GM03348 (cell line): ENCODE measurements at regions not wholly inside any gene's neighbourhood (a gene's known extent, or its start where the extent isn't known, plus 50 kb on each side); places are given as distances from the start of the nearest gene placed in this dataset.

Source experiments
- DNase-seq: peaks from one replicate; pipeline ENCODE4 v3.0.0; 2012; ENCODE audit warnings: low spot score

- DNase-seq = peak; percentile 50
These were observed 64.9 kb downstream of the MCFD2 start for GRCh38 chr2:46850742-46851141.

GRCh38 chr2:46849721-46850556 is 65.7 kb downstream of the MCFD2 start:
- DNase-seq = no peak

- no peak for DNase-seq
These were observed 66.4 kb downstream of the MCFD2 start for GRCh38 chr2:46849046-46849715.

DNA sequence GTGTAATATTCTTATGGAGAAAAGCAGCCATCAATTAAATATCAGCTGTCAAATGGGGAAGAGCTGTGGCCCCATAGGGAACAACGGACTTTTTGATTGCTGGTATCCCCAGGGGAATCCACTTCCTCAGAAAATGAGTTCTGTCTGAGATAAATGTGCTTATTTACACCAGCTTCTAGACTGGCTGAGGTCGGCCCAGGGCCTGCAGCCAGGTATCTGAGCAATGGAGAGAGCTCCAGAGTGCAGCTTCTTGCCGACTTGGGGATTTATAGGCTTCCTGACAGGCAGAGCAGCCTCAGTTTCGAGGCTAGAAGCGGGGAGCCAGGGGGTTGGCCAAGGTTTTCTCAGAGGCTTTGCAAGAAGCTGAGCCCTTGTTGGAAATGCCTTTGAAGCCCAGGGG is 67.2 kb downstream of the MCFD2 start:
- DNase-seq = peak; percentile 41

GRCh38 chr2:46847726-46848412 is 67.7 kb downstream of the MCFD2 start:
- DNase-seq = peak; percentile 70

DNA sequence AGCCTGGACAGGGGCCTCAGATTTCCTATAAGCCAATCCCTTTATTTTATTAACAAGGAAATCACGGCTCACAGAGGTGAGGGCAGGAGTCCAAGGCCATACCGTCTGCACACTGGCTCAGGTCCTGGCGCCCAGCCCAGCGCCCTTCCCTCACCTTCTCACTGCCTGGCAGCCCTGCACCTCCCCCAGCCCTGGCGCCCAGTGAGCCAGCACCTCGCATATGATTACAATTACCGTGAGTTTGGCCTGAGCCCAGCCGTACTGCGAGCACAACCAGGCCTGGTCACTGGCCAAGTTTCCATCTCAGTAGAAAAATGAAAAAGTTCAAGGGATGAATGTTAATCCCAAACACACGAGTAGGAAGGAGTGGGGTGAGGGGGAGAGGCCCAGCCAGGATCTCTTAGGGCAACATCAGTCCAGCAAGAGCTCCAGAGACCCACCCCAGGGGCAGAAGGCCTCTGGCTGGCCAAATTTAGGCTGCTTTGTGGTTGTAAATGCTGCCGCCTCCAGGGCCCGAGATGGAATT is 68.4 kb downstream of the MCFD2 start:
- peak; percentile 84 for DNase-seq

DNA sequence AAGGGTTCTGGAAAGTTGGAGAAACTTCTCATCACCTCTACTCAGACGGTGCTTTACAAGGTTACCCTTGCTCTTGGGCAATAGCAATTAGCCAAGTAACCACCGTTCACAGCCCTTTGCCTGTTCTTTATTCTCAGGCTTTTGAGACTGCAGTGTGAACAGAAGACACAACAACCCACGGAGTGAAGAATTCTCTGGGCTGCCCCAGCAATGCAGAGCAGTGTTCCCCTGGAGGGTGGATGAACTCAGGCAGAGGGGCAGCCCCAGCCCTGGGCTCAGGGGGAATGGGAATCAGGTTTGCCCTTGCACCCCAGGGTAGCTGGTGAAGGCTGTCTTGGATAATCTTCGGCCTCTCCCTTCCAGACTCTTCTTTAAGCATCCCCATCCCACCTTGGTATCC is 69.1 kb downstream of the MCFD2 start:
- no peak for DNase-seq

- DNase-seq = no peak
These were observed 69.8 kb downstream of the MCFD2 start for GRCh38 chr2:46845542-46846486.

DNA sequence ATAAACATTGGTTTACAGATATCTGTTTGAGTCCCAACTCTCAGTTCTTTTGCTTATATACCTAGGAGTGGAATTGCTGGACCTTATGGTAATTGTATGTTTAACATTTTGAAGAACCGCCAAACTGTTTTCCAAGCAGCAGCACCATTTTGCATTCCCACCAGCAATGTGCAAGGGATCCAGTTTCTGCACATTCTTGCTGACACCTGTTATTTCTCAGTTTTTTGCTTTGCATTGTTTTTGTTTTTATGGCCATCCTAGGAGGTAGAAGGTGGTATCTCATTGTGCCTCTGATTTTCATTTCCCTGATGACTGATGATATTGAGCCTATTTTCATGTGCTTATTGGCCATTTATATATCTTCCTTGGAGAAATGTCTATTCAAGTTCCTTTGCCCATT is 71.2 kb downstream of the MCFD2 start:
- DNase-seq = no peak

- no peak for DNase-seq
These were observed 71.6 kb downstream of the MCFD2 start for GRCh38 chr2:46844034-46844433.

GRCh38 chr2:46843316-46843715 is 72.3 kb downstream of the MCFD2 start:
- no peak for DNase-seq

DNA sequence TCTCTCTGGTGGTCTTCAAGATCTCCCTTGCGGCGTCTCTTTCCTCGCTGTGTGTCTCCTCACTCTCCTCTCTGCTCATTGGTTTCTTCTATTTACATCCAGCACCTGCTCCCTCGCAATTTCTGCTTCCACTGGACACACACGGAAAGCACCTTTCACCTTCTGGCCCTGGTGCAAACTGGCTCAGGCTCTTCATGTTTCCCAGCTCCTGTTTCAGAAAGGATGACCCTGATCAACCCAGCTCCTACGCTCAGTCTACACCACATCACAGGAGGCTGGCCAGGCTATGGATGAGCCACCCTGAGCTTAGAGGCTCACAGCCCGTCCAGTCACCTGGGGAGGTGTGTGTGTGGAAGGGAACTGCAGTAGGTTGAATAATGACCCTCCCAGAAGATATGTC is 72.7 kb downstream of the MCFD2 start:
- no peak for DNase-seq

- no peak for DNase-seq
These were observed 74.0 kb downstream of the MCFD2 start for GRCh38 chr2:46841621-46842020.

DNA sequence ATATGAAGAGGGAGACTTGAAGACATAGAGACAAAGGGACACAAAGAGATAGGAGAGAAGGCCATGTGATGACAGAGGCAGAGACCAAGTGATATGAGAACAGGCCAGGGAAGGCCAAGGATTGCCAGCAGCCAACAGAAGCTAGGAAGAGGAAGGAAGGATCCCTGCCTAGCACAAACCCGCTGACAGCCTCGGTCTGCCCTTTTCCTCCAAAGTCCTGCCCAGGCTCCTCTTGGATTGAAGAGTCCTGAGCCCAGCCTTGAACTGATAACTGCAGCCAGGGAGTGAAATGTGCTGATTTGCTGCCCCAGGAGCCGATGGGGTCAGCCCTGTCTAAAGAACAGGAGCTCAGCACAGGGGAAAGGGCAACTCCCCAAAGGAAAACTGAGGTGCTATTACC is 76.6 kb downstream of the MCFD2 start:
- no peak for DNase-seq

- DNase-seq = no peak
These were observed 77.9 kb downstream of the MCFD2 start for GRCh38 chr2:46837704-46838103.

- DNase-seq = no peak
These were observed 78.5 kb downstream of the MCFD2 start for GRCh38 chr2:46837112-46837454.

DNA sequence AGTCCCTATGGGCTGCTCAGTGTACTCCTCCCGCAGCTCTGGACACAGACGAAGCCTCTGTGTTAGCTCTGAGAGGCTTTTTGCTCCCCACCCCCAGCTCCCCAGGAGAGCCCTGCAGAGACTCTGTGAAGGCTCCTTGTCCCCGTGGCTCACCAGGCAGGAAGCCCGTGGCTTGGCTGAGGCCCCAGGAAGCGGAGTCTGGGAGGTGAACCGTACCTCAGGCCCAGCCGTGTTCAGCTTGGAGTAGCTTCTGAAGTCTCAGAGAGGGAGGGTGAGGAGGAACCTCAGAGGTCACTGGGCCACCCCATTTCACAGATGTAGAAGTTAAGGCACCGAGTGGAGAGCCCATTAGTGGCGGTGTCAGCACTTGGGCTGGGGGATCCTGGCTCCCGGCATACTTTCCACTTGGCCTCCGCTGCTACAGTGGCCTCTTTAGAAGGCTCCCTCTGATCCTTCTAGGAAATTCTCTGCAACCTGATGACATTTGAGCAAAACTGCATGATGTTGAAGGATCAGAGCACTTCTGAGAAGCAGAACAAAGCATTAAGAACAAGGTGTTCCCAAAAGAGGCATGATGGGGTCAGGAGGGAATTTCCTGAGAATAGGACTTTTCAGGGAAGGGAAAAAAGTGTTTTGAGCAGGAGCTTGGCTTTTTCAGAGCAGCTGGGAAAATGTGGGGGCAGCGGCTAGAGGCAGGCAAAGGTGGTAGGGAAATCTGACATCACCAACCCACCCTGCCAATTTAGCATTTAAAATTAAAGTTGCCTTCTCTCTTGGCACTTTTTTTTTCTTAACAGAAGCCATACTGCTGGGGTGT is 79.1 kb downstream of the MCFD2 start:
- peak; percentile 49 for DNase-seq

- DNase-seq = no peak
These were observed 80.1 kb downstream of the MCFD2 start for GRCh38 chr2:46835520-46835919.

DNA sequence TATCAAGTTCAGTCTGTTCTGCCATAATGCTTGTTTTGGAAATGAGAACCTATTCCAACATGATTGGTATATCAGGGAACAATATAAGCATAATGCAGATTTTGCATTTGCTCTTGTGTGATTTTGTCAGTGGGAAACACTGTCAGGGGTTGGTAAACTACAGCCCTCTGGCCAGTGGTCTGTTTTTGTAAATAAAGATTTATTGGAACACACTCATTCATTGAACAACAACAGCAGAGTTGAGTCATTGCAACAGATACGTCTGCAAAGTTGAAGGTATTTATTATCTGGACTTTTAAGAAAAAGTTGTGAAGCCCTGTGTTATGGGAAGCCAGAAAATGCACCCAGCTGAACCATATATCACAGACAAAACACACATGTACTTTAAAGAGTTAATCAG is 83.1 kb downstream of the MCFD2 start:
- no peak for DNase-seq

DNA sequence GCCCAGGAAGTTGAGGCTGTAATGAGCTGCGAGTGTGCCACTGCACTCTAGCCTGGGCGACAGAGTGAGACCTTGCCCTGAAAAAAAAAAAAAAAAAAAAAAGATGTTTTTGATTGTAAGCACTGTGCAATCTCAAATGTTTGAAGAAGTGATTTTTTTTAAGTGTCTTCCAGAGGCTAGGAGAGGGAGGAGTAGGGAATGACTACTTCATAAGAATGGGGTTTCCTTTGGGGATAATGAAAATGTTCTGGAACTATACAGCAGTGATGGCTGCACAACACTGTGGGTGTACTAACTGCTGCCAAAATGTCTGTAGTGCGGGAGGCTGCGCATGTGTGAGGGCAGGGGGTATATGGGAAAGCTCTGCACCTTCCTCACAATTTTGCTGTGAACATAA is 83.7 kb downstream of the MCFD2 start:
- DNase-seq = no peak
